ENCODE measurements at regions not wholly inside any gene's neighbourhood (a gene's known extent, or its start where the extent isn't known, plus 50 kb on each side); places are given as distances from the start of the nearest gene placed in this dataset.

GRCh38 chr9:106107716-106108115 is 413.4 kb downstream of the TMEM38B start:
- TF ChIP-seq CTCF (IDR thresholded peaks at IDR 0.05): no peak
- no peak for TF ChIP-seq POLR2A (IDR thresholded peaks at IDR 0.05)
